Smooth muscle cell (in vitro differentiated cells): ENCODE measurements at regions not wholly inside any gene's neighbourhood (a gene's known extent, or its start where the extent isn't known, plus 50 kb on each side); places are given as distances from the start of the nearest gene placed in this dataset.

Experiments used
- DNase-seq: peaks from one replicate; lab custom pipeline; 2025; ENCODE audit not compliant: unreplicated experiment; lab: John Stamatoyannopoulos, UW
- H2AFZ ChIP-seq: fragments of 200-600 bp; sonication (generic); 2 replicates; pipeline ENCODE4 v1.6.0; 2016; ENCODE audit warnings: antibody characterized with exemption, low read depth, mild to moderate bottlenecking
- H3F3A ChIP-seq: fragments of 200-600 bp; sonication (generic); 2 replicates; pipeline ENCODE4 v1.6.0; 2017; ENCODE audit warnings: antibody characterized with exemption, low read depth
- H3K27ac ChIP-seq: fragments of 200-600 bp; sonication (generic); 2 replicates; pipeline ENCODE4 v1.5.1; 2016; ENCODE audit warnings: low read depth, mild to moderate bottlenecking
- H3K27me3 ChIP-seq: fragments of 200-600 bp; sonication (generic); 2 replicates; pipeline ENCODE4 v1.6.1; 2016; ENCODE audit warnings: low read depth, mild to moderate bottlenecking
- H3K36me3 ChIP-seq: fragments of 200-600 bp; sonication (generic); 2 replicates; pipeline ENCODE4 v1.5.1; 2016; ENCODE audit warnings: low read depth
- H3K4me1 ChIP-seq: fragments of 200-600 bp; sonication (generic); 2 replicates; pipeline ENCODE4 v1.5.1; 2016; ENCODE audit warnings: low read depth
- H3K4me2 ChIP-seq: fragments of 200-600 bp; sonication (generic); 2 replicates; pipeline ENCODE4 v1.6.0; 2016; ENCODE audit warnings: mild to moderate bottlenecking
- H3K4me3 ChIP-seq: fragments of 200-600 bp; sonication (generic); 2 replicates; pipeline ENCODE4 v1.5.1; 2016; ENCODE audit warnings: mild to moderate bottlenecking
- H3K79me2 ChIP-seq: fragments of 200-600 bp; sonication (generic); 2 replicates; pipeline ENCODE4 v1.6.0; 2016; ENCODE audit warnings: low read depth, mild to moderate bottlenecking
- H3K9ac ChIP-seq: fragments of 200-600 bp; sonication (generic); 2 replicates; pipeline ENCODE4 v1.6.0; 2016; ENCODE audit warnings: low read depth
- H3K9me3 ChIP-seq: fragments of 200-600 bp; sonication (generic); replicated peaks from 2 replicates; pipeline ENCODE4 v1.5.1; 2016; ENCODE audit warnings: low read depth
- H4K20me1 ChIP-seq: fragments of 200-600 bp; sonication (generic); 2 replicates; pipeline ENCODE4 v1.6.0; 2016; ENCODE audit warnings: low read depth
- WGBS: methylation state at CpG from one replicate; pipeline ENCODE4 v1.1.7; 2016; ENCODE audit warnings: low lambda C conversion rate; 5-methylcytosine and 5-hydroxymethylcytosine counted together
- TF ChIP-seq, protein P1 (sequence below): fragments of 200-600 bp; sonication (generic); IDR thresholded peaks from 2 replicates; pipeline ENCODE4 v1.5.1; 2017; ENCODE audit warnings: borderline replicate concordance, mild to moderate bottlenecking, antibody characterized with exemption; ENCODE audit not compliant: insufficient read depth, poor library complexity, severe bottlenecking

DNA sequence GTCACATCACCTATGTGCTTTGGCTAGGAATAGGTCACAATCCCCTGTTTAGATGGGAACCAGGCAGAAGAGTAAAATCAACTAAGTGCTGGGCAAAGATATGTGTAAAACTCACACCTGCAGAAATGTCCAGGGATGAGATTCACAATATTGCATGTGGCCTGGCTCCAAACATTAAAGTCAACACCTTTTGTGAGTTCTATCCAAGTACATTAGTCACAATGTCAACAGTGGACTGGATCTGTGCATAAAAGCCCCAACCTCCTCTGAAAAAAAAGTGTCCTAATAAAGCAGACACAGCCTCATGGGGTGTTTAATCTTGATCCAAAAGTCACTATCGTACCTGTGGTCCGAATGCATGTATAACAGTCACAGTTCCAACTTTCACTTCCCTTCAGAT, 1990.3 kb downstream of the TP53TG3F start:
- no peaks in the 10 kb centered on the region for H3K27me3 ChIP-seq
- DNase-seq = no peak
- H3K79me2 ChIP-seq = no peaks in the 10 kb centered on the region
- H3K9ac ChIP-seq = no peak overlapping the region
- H4K20me1 ChIP-seq = no peaks in the 10 kb centered on the region
- no peak overlapping the region for H3K4me2 ChIP-seq
- peaks cover 6% of the 10 kb centered on the region for H3K9me3 ChIP-seq
- no peaks in the 10 kb centered on the region for H3K36me3 ChIP-seq
- no peak overlapping the region for H3K27ac ChIP-seq
- H3K4me1 ChIP-seq = no peaks in the 10 kb centered on the region
- TF ChIP-seq, protein P1, sequence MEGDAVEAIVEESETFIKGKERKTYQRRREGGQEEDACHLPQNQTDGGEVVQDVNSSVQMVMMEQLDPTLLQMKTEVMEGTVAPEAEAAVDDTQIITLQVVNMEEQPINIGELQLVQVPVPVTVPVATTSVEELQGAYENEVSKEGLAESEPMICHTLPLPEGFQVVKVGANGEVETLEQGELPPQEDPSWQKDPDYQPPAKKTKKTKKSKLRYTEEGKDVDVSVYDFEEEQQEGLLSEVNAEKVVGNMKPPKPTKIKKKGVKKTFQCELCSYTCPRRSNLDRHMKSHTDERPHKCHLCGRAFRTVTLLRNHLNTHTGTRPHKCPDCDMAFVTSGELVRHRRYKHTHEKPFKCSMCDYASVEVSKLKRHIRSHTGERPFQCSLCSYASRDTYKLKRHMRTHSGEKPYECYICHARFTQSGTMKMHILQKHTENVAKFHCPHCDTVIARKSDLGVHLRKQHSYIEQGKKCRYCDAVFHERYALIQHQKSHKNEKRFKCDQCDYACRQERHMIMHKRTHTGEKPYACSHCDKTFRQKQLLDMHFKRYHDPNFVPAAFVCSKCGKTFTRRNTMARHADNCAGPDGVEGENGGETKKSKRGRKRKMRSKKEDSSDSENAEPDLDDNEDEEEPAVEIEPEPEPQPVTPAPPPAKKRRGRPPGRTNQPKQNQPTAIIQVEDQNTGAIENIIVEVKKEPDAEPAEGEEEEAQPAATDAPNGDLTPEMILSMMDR = no peak
- no peak overlapping the region for H2AFZ ChIP-seq
- H3F3A ChIP-seq = no peaks in the 10 kb centered on the region
- H3K4me3 ChIP-seq = no peak overlapping the region
- 62% methylated on average over 2 of the region's 2 CpGs for WGBS

DNA sequence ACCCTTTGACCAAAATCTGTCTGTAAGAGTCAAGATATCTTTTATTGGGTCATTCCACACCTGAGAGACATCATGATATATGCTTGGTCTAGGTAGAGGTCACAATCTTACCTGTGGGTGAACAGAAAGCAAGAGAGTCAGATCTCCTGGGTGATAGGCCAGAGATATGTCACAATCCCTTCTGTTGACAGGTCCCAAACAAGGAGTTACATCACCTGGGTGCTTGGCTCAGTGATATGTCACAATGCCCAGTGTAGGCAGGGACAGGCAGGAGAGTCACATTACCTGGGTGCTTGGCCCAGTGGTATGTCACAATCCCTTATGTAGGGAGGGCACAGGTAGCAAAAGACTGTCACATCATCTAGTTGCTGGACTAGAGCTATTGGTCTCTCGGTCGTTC, 1991.2 kb downstream of the TP53TG3F start:
- no peak overlapping the region for H3K4me3 ChIP-seq
- 88% methylated on average over 2 of the region's 2 CpGs for WGBS
- no peaks in the 10 kb centered on the region for H3K36me3 ChIP-seq
- TF ChIP-seq, protein P1 = no peak
- H4K20me1 ChIP-seq = no peaks in the 10 kb centered on the region
- H3K9me3 ChIP-seq = peaks cover 3% of the 10 kb centered on the region
- DNase-seq = no peak
- H2AFZ ChIP-seq = no peak overlapping the region
- H3F3A ChIP-seq = no peaks in the 10 kb centered on the region
- no peaks in the 10 kb centered on the region for H3K4me1 ChIP-seq
- H3K79me2 ChIP-seq = no peaks in the 10 kb centered on the region
- no peak overlapping the region for H3K27ac ChIP-seq
- no peak overlapping the region for H3K9ac ChIP-seq
- H3K4me2 ChIP-seq = no peak overlapping the region
- H3K27me3 ChIP-seq = no peaks in the 10 kb centered on the region

DNA sequence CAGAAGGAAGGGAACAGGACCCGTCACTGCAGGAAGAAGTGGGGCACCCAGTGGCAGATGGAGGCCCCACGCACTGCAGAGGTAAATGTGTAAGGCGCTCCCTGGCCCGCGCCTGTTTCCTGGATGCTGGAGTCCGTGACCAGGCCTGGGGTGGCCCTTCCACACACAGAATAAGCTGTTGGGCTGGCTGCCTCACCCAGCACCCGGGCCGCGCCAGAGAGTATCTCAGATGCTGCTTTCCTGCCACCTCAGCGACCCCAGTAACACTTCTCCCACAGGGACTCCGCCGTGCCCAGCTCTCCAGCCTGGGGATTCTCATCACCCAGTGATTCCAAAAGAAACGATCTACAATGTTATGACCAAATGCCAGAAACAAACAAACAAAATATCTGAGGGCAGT, 1993.1 kb downstream of the TP53TG3F start:
- no peaks in the 10 kb centered on the region for H3K4me1 ChIP-seq
- H2AFZ ChIP-seq = no peak overlapping the region
- DNase-seq = no peak
- H3K79me2 ChIP-seq = no peaks in the 10 kb centered on the region
- no peaks in the 10 kb centered on the region for H3K36me3 ChIP-seq
- TF ChIP-seq, protein P1 = no peak
- no peak overlapping the region for H3K9ac ChIP-seq
- H3F3A ChIP-seq = no peaks in the 10 kb centered on the region
- H3K27ac ChIP-seq = no peak overlapping the region
- no peaks in the 10 kb centered on the region for H4K20me1 ChIP-seq
- no peaks in the 10 kb centered on the region for H3K27me3 ChIP-seq
- H3K4me2 ChIP-seq = no peak overlapping the region
- H3K4me3 ChIP-seq = no peak overlapping the region
- H3K9me3 ChIP-seq = peaks cover 3% of the 10 kb centered on the region
- 65% methylated on average over 13 of the region's 13 CpGs for WGBS

DNA sequence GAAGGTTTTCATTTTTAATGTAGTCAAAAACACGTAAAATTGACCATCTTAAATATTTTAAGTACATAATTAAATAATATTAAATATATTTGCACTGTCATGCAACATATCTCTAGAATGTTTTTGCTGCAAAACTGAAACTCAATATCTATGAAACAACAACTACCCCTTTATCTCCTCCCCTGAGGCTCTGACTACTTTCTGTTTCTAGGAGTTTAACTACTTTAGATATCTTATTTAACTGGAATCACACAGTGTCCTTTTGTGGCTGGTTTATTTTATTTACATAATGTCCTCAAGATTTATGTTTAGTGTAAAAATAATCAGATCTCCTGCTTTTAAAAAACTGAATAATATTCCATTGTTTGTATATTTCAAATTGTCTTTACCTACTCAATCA, 2003.9 kb downstream of the TP53TG3F start:
- no peaks in the 10 kb centered on the region for H3K36me3 ChIP-seq
- WGBS = 27% methylated on average over 1 of the region's 1 CpG
- no peak overlapping the region for H3K4me2 ChIP-seq
- no peak overlapping the region for H2AFZ ChIP-seq
- no peaks in the 10 kb centered on the region for H3F3A ChIP-seq
- peaks cover 14% of the 10 kb centered on the region for H3K9me3 ChIP-seq
- no peaks in the 10 kb centered on the region for H3K4me1 ChIP-seq
- no peaks in the 10 kb centered on the region for H4K20me1 ChIP-seq
- no peak overlapping the region for H3K9ac ChIP-seq
- DNase-seq = no peak
- no peaks in the 10 kb centered on the region for H3K27me3 ChIP-seq
- TF ChIP-seq, protein P1 = no peak
- no peak overlapping the region for H3K4me3 ChIP-seq
- H3K27ac ChIP-seq = no peak overlapping the region
- no peaks in the 10 kb centered on the region for H3K79me2 ChIP-seq
